GM18951 (cell line): ENCODE measurements at regions not wholly inside any gene's neighbourhood (a gene's known extent, or its start where the extent isn't known, plus 50 kb on each side); places are given as distances from the start of the nearest gene placed in this dataset.

Experiments
- POLR2A ChIP-seq: IDR thresholded peaks from 4 replicates; pipeline ENCODE4 v1.6.1; 2011; ENCODE audit warnings: mild to moderate bottlenecking; ENCODE audit not compliant: insufficient read length, insufficient read depth; ENCODE audit errors: extremely low read depth
- in situ Hi-C: fragments of 300-500 bp; cut with MboI; formaldehyde crosslinking; loops from one replicate; pipeline ENCODE4 v1.12.0; 2022; ENCODE audit warnings: low sequenced_read_pairs, mixed read lengths, inconsistent platforms; ENCODE audit not compliant: unreplicated experiment

DNA sequence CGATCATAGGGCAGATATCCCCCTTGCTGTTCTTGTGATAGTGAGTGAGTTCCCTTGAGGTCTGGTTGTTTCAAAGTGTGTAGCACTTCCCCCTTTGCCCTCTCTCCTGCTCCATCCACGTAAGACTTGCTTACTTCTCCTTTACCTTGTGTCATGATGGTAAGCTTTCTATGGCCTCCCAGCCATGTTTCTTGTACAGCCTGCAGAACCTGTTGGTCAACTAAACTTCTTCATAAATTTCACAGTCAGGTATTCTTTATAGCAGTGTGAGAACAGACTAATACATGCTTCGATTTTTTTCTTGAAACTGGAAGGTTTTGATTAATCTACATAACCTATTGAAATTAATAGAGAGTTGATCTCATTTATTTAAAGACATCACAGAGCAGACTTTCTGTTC is 302.5 kb upstream of the PBX1 start:
- no peak for TF ChIP-seq POLR2A
- in situ Hi-C loops: no loop called here

DNA sequence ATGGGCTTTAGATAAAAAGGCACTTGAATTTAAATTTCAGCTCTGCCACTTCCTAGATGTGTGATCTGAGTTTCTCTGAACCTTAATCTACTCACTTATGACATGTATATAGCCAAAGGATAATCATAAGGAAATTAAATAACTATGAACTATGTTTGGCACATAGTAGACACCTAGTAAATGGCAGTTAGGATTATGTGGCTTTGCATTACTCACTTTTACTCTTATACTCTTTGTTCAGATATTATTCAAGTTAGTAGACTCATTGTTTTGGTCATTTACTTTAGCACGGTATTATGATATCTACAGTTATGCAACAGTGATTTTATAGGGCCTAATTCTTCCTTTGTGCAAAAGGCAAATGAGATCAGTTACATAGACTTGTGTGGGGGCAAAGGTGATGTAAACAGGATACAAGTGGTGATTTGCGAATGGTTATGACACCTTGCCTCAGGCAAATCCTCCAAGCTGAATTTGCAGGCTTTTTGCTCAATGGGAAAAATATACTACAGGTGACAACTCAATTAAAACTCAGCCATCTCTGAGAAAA is 297.2 kb upstream of the PBX1 start:
- in situ Hi-C loops: no loop called here
- no peak for TF ChIP-seq POLR2A

DNA sequence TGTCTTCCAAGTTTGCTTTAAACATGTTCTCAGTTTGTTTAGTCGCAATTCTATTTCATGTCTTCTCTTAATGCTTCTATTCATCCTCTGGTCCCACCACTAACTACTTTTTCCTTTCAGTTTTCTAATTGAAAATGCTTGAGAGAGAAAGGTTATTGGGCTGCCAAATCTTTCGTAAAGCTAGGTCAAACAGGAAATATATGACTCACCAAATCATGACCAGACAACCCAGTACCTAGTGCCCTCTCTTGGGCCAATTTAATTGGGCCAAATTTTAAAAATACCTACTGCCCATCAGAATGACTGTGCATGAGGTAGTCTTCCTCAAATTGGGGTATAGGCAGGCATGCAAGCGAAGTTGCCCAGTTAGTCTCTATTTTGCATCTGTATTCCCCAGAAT is 295.4 kb upstream of the PBX1 start:
- TF ChIP-seq POLR2A: no peak
- in situ Hi-C loops: no loop called here

DNA sequence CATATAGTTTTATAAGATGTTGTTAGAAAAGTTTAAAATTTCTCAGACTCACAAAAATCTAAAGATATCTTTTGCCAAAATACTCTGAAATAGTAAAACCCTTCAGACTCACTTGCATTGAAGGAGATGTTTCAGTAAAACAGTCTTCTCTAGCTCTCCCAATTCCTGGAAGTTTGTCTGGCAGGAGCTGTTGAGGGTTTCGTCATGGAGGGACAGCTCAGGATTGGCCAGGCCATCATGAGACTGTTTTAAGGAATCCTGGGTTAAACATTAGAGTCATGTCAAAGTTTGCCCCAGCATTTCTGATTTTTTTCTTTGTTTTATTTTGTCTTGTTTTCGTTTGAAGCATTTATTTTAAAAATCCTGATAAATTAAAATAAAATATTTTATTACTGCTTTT is 293.8 kb upstream of the PBX1 start:
- in situ Hi-C loops: no loop called here

DNA sequence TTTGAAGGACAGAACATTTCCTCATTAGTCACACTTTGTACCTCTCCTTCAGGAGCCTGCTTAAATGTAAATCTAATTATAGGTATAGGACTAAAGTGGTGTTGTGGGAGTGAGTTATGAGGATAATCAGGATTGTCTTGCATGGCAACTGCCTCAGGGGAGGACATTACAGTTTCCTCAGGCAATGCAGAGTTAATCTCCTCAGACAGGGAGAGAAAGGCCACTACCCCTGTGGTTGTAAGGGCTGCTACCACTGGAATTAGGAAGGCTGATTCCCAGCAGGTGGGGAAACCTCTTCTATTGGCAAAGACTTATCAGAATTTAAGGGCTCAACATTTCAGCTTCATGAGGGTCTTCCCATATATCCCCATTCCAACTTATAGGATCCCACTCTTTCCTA is 286.8 kb upstream of the PBX1 start:
- no peak for TF ChIP-seq POLR2A
- in situ Hi-C loops: no loop called here

More for the DNA sequence above, 293.8 kb upstream of the PBX1 start:
- no peak for TF ChIP-seq POLR2A

DNA sequence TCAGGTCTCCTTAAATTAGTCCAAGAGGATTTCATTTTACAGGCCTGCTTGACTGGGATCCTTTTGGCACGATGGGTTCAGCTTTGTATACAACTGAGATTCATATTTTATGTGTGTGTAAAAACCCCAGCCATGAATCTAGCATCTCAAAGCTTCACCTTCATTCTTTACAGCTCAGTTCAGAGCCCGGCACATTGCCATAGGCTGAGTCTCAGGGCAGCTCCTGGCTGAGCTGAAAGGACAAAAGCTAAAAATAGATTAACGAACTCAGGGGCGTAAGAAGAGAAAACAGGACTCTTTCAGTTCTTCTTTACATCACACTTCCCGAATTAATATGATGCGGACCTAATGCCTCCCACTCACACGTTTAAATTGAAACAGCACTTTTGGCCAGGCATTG is 262.8 kb upstream of the PBX1 start:
- no peak for TF ChIP-seq POLR2A
- in situ Hi-C loops: no loop called here

DNA sequence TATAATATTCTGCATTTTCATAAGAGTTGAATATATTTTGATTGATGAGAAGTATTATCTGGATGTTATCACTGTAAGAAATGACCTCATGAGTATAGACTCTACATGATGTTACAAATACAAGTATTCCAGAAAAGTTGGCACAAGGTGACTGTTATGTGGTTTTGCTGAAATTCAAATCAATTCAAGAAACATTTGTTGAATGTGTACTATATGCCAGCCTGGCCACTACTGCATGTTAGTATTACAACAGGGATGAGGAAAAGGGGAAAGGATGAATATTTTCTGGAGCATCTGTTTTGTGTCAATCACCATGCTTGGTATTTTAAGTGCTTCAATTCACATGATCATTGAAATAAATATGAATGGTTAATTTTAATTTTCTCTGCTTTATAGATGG is 250.9 kb upstream of the PBX1 start:
- no peak for TF ChIP-seq POLR2A
- in situ Hi-C loops: no loop called here

DNA sequence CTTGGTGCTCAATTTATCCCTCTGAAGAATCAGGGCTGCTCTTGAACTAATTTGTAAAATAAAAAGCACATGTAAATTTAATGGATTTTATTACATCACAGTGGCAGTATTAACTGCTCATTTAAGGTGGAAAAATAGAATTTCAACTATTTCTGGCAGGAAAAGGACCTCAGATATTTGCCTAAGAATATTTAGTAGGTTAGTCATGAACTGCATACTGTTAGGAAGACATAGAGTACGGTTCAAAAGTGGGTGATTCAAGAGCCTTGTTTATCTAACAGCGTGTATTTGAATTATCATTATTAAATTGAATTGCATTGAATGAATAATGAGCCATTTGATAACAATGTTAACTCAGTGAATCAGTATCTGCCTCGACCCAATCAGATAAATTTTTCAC is 248.8 kb upstream of the PBX1 start:
- no peak for TF ChIP-seq POLR2A
- in situ Hi-C loops: no loop called here

DNA sequence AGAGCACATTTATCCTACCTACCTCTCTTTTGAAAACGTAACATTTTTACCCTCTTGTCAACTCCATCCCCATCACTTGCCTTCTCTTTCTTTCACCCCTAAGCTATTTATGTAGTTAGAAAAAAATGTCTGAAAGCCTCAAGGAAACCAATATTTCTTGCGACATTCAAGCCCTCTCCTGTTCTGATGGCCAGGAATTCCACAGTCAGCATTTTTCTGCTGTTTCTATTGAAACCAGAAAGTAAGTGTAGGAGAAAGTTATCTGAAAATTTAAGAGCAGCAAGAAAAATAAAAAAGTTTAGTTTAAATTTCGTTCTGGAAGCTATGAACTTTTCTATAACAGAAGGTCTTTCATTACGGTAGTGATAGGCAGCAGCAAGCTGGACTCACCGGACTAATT is 247.6 kb upstream of the PBX1 start:
- TF ChIP-seq POLR2A: no peak
- in situ Hi-C loops: no loop called here

DNA sequence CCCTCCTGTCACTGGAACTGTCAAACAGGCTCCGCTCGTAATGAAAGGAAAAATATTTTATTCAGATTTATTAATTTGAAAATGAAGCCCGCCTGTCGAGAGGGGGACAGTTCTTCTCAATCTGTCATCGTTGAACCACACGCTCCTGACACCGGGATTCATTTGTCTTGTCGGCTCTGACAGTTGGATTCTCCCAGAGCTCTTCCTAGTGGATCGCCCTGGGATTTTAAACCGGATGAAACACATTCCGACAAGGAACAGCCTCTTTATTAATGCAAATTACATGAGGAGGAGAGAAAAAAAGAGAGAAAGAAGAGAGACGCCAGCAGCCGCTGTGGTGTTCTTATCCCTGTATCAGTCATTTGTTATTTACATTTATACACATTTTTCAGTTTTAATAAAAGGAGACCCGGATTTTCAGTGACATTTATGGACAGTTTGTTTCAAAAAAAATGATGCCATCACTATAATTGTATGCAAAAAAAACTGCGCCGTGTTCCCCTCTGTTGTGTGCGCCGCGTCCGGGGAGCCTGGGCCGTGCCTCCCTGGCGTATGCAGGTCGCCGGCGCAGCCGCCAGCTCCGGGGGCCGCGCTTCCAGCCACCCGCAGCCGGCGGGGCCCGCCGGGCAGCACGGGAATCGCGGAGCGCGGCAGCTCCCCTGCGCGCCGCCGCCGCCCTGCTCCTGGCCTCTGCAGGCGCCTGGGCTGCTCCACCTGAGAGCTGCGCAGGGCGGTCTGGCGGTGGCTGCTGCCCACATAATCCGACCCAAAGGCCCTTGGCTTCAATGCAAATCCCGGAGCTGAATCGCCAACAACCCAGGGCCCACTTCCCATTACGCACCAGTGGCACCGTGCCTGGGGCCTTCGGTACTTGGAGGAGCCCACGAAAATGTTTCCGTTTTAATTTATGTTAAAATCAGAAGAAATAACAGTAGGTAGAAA is 237.9 kb upstream of the PBX1 start:
- in situ Hi-C loops: no loop called here
- no peak for TF ChIP-seq POLR2A

DNA sequence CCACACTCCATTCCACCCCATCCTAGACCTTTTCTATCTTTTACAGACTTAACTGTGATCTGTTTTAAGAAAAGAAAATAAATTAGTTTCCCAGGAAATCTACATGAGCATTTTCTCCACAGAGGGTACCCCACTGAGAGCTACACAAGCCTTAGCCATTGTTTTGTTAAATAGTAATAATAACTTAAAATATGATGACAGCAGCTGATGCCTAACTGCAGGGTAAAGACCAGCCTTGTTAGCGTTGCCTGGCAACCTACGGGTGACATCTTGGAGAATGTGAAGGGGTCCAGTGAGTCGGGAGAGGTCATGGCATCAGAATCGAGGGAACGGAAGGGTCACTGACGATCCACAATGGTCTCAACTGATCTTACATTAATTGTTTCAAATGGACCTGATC is 233.2 kb upstream of the PBX1 start:
- TF ChIP-seq POLR2A: no peak
- in situ Hi-C loops: no loop called here

DNA sequence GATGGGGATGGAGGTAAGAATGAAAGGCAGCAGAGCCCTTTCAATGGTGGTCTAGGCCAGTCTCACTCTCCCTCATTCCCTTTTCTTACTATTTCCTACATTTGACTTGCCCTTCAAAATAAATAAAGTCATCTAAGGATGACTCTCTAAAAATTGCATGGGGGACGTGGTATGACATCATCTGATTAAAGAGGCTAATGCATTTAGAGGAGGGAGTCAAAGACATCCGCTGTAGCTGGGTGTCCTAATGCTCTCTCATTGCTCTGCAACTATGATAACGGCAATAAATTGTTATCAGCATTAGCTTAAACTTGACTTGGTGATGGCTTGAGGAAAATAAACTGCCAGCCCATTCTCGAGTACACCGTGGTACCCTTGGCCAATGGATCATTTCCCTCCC is 225.6 kb upstream of the PBX1 start:
- TF ChIP-seq POLR2A: no peak
- in situ Hi-C loops: no loop called here

DNA sequence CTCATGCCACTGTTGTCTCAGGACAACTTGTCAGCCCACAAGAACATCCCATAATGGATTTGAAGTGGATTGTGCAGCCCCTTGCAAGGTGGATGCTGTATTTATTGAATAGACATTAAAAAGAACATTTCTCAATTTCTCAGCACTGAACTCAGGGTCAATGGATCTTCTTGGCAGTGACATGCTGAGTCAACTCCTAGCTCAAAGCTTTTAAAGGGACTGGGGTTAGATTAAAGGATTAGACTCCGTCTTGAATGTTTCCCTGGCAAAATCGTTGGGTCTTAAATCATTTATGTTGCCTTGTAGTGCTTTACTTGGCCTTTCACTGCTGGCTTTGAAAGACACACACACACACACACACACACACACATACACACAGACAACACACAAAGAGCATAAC is 221.6 kb upstream of the PBX1 start:
- in situ Hi-C loops: no loop called here
- TF ChIP-seq POLR2A: no peak

DNA sequence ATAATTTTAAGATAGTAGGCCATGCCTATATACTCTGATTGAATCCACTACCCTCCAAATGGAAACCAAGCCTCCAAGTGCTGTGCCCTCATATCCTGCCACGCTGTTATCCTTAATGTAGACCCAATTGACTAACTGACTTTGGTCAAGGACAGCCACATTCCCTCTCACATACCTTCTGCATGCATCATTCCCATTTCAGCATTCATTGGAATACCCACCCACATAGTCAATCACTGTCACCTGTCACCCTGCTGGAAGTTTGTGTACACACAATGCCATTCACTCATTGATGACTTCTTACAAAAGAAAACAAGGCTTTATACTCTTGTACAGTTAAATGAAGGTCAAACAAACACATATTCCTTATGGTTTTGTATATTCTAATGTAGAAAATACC is 221.1 kb upstream of the PBX1 start:
- in situ Hi-C loops: no loop called here
- no peak for TF ChIP-seq POLR2A

DNA sequence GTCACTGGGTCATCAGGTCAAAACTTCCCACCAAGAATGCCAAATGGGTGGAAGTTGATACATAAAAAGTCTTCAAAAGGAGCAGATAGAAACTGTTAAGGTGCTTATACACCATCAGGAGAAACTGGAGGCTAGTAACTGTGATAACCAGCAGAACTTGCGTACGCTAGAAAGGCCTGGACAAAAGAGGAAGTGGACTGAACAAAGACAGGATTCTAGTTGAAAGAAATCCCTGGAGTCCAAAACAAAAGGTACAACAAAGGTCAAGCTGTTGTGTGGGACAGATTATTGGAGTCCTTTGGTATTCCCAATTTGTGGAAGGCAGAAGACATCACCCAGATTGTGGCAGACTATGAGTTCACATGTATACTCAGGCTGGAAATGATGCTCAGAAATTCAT is 215.8 kb upstream of the PBX1 start:
- in situ Hi-C loops: no loop called here
- TF ChIP-seq POLR2A: no peak

DNA sequence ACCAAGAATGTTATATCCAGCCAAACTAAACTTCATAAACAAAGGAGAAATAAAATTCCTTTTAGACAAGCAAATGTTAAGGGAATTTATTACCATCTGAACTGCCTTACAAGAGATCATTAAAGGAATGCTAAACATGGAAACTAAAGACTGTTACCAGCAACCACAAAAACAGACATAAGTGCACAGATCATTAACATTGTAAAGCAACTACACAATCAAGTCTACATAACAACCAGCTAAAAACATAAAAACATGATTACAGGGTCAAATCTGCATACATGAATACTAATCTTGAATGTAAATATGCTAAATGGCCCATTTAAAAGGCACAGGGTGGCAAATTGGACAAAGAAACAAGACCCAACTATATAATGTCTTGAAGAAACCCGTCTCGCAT is 211.0 kb upstream of the PBX1 start:
- no peak for TF ChIP-seq POLR2A
- in situ Hi-C loops: no loop called here
